OCI-LY7 (cell line): ENCODE measurements at regions not wholly inside any gene's neighbourhood (a gene's known extent, or its start where the extent isn't known, plus 50 kb on each side); places are given as distances from the start of the nearest gene placed in this dataset.

Source experiments
- CTCF ChIP-seq: fragments of 200-600 bp; sonication (generic); conservative IDR thresholded peaks from 2 replicates; pipeline ENCODE4 v1.5.1; 2014; ENCODE audit warnings: mild to moderate bottlenecking, antibody characterized with exemption, low read length, moderate library complexity, mixed read lengths
- EZH2phosphoT487 ChIP-seq: fragments of 200-600 bp; sonication (generic); IDR thresholded peaks from 2 replicates; pipeline ENCODE4 v1.6.1; 2018; ENCODE audit warnings: low read depth, borderline replicate concordance, mild to moderate bottlenecking, mixed run types, antibody characterized with exemption, low read length, moderate library complexity, mixed read lengths

- no peak for TF ChIP-seq CTCF
- TF ChIP-seq EZH2phosphoT487, result no peak
Observed at GRCh38 chr11:97956904-97957303, 1063.8 kb upstream of the CNTN5 start.
